ENCODE measurements at regions not wholly inside any gene's neighbourhood (a gene's known extent, or its start where the extent isn't known, plus 50 kb on each side); places are given as distances from the start of the nearest gene placed in this dataset.
"Not testable (repeated sequence)": the region's sequence is repeated elsewhere in the genome, so short reads cannot be mapped to it uniquely, and the experiment has no call there.

GRCh38 chr1:234791615-234792014 lies 181.6 kb upstream of the IRF2BP2 start:
- POLR2A ChIA-PET; H3K4me2 ChIP-seq (ENCODE audit: low read length); H3K4me3 ChIP-seq (replicated peaks in 1 of 2; ENCODE audit: low read depth in 1 of 2, low read length in 2 of 2); H3K9ac ChIP-seq (ENCODE audit: low read length); H3K9me3 ChIP-seq (ENCODE audit: control insufficient read depth in 1 of 2, insufficient read depth in 1 of 2, low read depth in 1 of 2, low read length in 2 of 2); H3K79me2 ChIP-seq (ENCODE audit: insufficient read depth, low read length); ATAC-seq; CTCF ChIA-PET; DNase-seq (ENCODE audit: low read depth, low spot score); H3K27ac ChIP-seq (ENCODE audit: low read depth, low read length); H4K20me1 ChIP-seq (ENCODE audit: insufficient read depth); H2AFZ ChIP-seq (ENCODE audit: low read depth, low read length, poor library complexity, severe bottlenecking); intact Hi-C loops (cut with micrococcal nuclease); H3K4me1 ChIP-seq (ENCODE audit: control insufficient read depth in 1 of 2, insufficient read depth in 2 of 2, low read length in 2 of 2); RAD21 ChIA-PET (ENCODE audit: low non-redundant PET in 1 of 2, low total read pairs in 2 of 2, uncharacterized antibody in 2 of 2, unreplicated experiment in 2 of 2); H3K36me3 ChIP-seq (ENCODE audit: control insufficient read depth in 1 of 2, insufficient read depth in 2 of 2, low read length in 2 of 2); H3K27me3 ChIP-seq (ENCODE audit: insufficient read depth, low read length); BruUV-seq (replicated peaks); H3K9me2 ChIP-seq (ENCODE audit: insufficient read depth): not testable (repeated sequence)

GRCh38 chr1:234790333-234790732 lies 180.4 kb upstream of the IRF2BP2 start:
- H3K27me3 ChIP-seq (ENCODE audit: insufficient read depth, low read length); ATAC-seq; H3K27ac ChIP-seq (ENCODE audit: low read depth, low read length); POLR2A ChIA-PET; H3K36me3 ChIP-seq (ENCODE audit: control insufficient read depth in 1 of 2, insufficient read depth in 2 of 2, low read length in 2 of 2); RAD21 ChIA-PET (ENCODE audit: low non-redundant PET in 1 of 2, low total read pairs in 2 of 2, uncharacterized antibody in 2 of 2, unreplicated experiment in 2 of 2); H3K9me3 ChIP-seq (ENCODE audit: control insufficient read depth in 1 of 2, insufficient read depth in 1 of 2, low read depth in 1 of 2, low read length in 2 of 2); CTCF ChIA-PET; H3K9ac ChIP-seq (ENCODE audit: low read length); H3K4me3 ChIP-seq (replicated peaks in 1 of 2; ENCODE audit: low read depth in 1 of 2, low read length in 2 of 2); H3K4me1 ChIP-seq (ENCODE audit: control insufficient read depth in 1 of 2, insufficient read depth in 2 of 2, low read length in 2 of 2); H3K79me2 ChIP-seq (ENCODE audit: insufficient read depth, low read length); H4K20me1 ChIP-seq (ENCODE audit: insufficient read depth); DNase-seq (ENCODE audit: low read depth, low spot score); H2AFZ ChIP-seq (ENCODE audit: low read depth, low read length, poor library complexity, severe bottlenecking); H3K9me2 ChIP-seq (ENCODE audit: insufficient read depth); BruUV-seq (replicated peaks); H3K4me2 ChIP-seq (ENCODE audit: low read length); intact Hi-C loops (cut with micrococcal nuclease): not testable (repeated sequence)

- CTCF ChIA-PET; RAD21 ChIA-PET (ENCODE audit: low non-redundant PET in 1 of 2, low total read pairs in 2 of 2, uncharacterized antibody in 2 of 2, unreplicated experiment in 2 of 2); H4K20me1 ChIP-seq (ENCODE audit: insufficient read depth); H3K9me2 ChIP-seq (ENCODE audit: insufficient read depth); H3K79me2 ChIP-seq (ENCODE audit: insufficient read depth, low read length); H2AFZ ChIP-seq (ENCODE audit: low read depth, low read length, poor library complexity, severe bottlenecking); H3K27ac ChIP-seq (ENCODE audit: low read depth, low read length); H3K9me3 ChIP-seq (ENCODE audit: control insufficient read depth in 1 of 2, insufficient read depth in 1 of 2, low read depth in 1 of 2, low read length in 2 of 2); H3K27me3 ChIP-seq (ENCODE audit: insufficient read depth, low read length); H3K36me3 ChIP-seq (ENCODE audit: control insufficient read depth in 1 of 2, insufficient read depth in 2 of 2, low read length in 2 of 2); intact Hi-C loops (cut with micrococcal nuclease); H3K4me3 ChIP-seq (replicated peaks in 1 of 2; ENCODE audit: low read depth in 1 of 2, low read length in 2 of 2); H3K4me2 ChIP-seq (ENCODE audit: low read length); H3K4me1 ChIP-seq (ENCODE audit: control insufficient read depth in 1 of 2, insufficient read depth in 2 of 2, low read length in 2 of 2); POLR2A ChIA-PET; H3K9ac ChIP-seq (ENCODE audit: low read length); BruUV-seq (replicated peaks); ATAC-seq; DNase-seq (ENCODE audit: low read depth, low spot score): not testable (repeated sequence)
Measured at GRCh38 chr1:234787011-234787584, 177.1 kb upstream of the IRF2BP2 start.

- H2AFZ ChIP-seq (ENCODE audit: low read depth, low read length, poor library complexity, severe bottlenecking); ATAC-seq; H3K9me2 ChIP-seq (ENCODE audit: insufficient read depth); H4K20me1 ChIP-seq (ENCODE audit: insufficient read depth); H3K4me3 ChIP-seq (replicated peaks in 1 of 2; ENCODE audit: low read depth in 1 of 2, low read length in 2 of 2); H3K27ac ChIP-seq (ENCODE audit: low read depth, low read length); CTCF ChIA-PET; RAD21 ChIA-PET (ENCODE audit: low non-redundant PET in 1 of 2, low total read pairs in 2 of 2, uncharacterized antibody in 2 of 2, unreplicated experiment in 2 of 2); intact Hi-C loops (cut with micrococcal nuclease); H3K36me3 ChIP-seq (ENCODE audit: control insufficient read depth in 1 of 2, insufficient read depth in 2 of 2, low read length in 2 of 2); H3K4me1 ChIP-seq (ENCODE audit: control insufficient read depth in 1 of 2, insufficient read depth in 2 of 2, low read length in 2 of 2); H3K9me3 ChIP-seq (ENCODE audit: control insufficient read depth in 1 of 2, insufficient read depth in 1 of 2, low read depth in 1 of 2, low read length in 2 of 2); POLR2A ChIA-PET; H3K79me2 ChIP-seq (ENCODE audit: insufficient read depth, low read length); H3K27me3 ChIP-seq (ENCODE audit: insufficient read depth, low read length); BruUV-seq (replicated peaks); DNase-seq (ENCODE audit: low read depth, low spot score); H3K4me2 ChIP-seq (ENCODE audit: low read length); H3K9ac ChIP-seq (ENCODE audit: low read length): not testable (repeated sequence)
Measured at GRCh38 chr1:234785922-234786321, 175.9 kb upstream of the IRF2BP2 start.

- H3K36me3 ChIP-seq (ENCODE audit: control insufficient read depth in 1 of 2, insufficient read depth in 2 of 2, low read length in 2 of 2); CTCF ChIA-PET; POLR2A ChIA-PET; ATAC-seq; H3K27me3 ChIP-seq (ENCODE audit: insufficient read depth, low read length); H3K4me2 ChIP-seq (ENCODE audit: low read length); H3K4me3 ChIP-seq (replicated peaks in 1 of 2; ENCODE audit: low read depth in 1 of 2, low read length in 2 of 2); H3K4me1 ChIP-seq (ENCODE audit: control insufficient read depth in 1 of 2, insufficient read depth in 2 of 2, low read length in 2 of 2); H3K79me2 ChIP-seq (ENCODE audit: insufficient read depth, low read length); H3K9me3 ChIP-seq (ENCODE audit: control insufficient read depth in 1 of 2, insufficient read depth in 1 of 2, low read depth in 1 of 2, low read length in 2 of 2); RAD21 ChIA-PET (ENCODE audit: low non-redundant PET in 1 of 2, low total read pairs in 2 of 2, uncharacterized antibody in 2 of 2, unreplicated experiment in 2 of 2); H4K20me1 ChIP-seq (ENCODE audit: insufficient read depth); H3K9ac ChIP-seq (ENCODE audit: low read length); H3K27ac ChIP-seq (ENCODE audit: low read depth, low read length); intact Hi-C loops (cut with micrococcal nuclease); BruUV-seq (replicated peaks); H2AFZ ChIP-seq (ENCODE audit: low read depth, low read length, poor library complexity, severe bottlenecking); H3K9me2 ChIP-seq (ENCODE audit: insufficient read depth); DNase-seq (ENCODE audit: low read depth, low spot score): not testable (repeated sequence)
Measured at GRCh38 chr1:234785471-234785919, 175.5 kb upstream of the IRF2BP2 start.
